K562 (cell line): ENCODE measurements at regions not wholly inside any gene's neighbourhood (a gene's known extent, or its start where the extent isn't known, plus 50 kb on each side); places are given as distances from the start of the nearest gene placed in this dataset.

ENCODE experiments used
- ATAC-seq: fragments of 200-7000 bp; cut with Tn5 transposase; 3 replicates; pipeline ENCODE4 v1.9.1; 2020; ENCODE audit warnings: moderate library complexity
- BruUV-seq: library from RNA; stranded (reverse); fragments of 400-500 nt; replicated peaks from 2 replicates; lab custom pipeline; 2021; lab: Mats Ljungman, UMichigan
- CTCF ChIA-PET: fragments of 300-600 bp; formaldehyde crosslinking; extraction: SDS; loops from one replicate; lab custom pipeline; 2021; ENCODE audit warnings: low intra/inter-chr PET ratio; lab: Yijun Ruan, JAX
- POLR2A ChIA-PET: fragments of 300-600, 350-650 bp; sonication (Branson Sonifier 250); formaldehyde crosslinking; extraction: SDS; loops from one replicate; lab custom pipeline; 2021; ENCODE audit warnings: antibody characterized with exemption, inconsistent platforms; lab: Yijun Ruan, JAX
- DNase-seq, 4 experiments: peaks; one replicate each; pipeline versions ENCODE4 v3.0.0 to v3.0.0-alpha.2; 2011 to 2018; ENCODE audit warnings: low spot score in 3 of 4, mixed read lengths in 3 of 4; ENCODE audit errors: extremely low read depth in 1 of 4
- FAIRE-seq: peaks from 2 replicates; lab custom pipeline; 2011; peaks lifted over from hg19 to GRCh38; lab: Jason Lieb, UNC
- H2AFZ ChIP-seq: 2 replicates; pipeline ENCODE4 v1.6.0; 2011; ENCODE audit warnings: low read depth, low read length, control low read depth, inconsistent platforms
- H3K27ac ChIP-seq: fragments of 200-600 bp; 3 replicates; pipeline ENCODE4 v1.8.0; 2011; ENCODE audit warnings: low read depth, mild to moderate bottlenecking, control low read depth, inconsistent platforms, low read length, moderate library complexity, mixed read lengths; ENCODE audit errors: extremely low read depth
- H3K27me3 ChIP-seq, 2 experiments: fragments of 300-600 bp in 1 of 2; 2 replicates in 1 of 2; 3 replicates in 1 of 2; pipeline versions ENCODE4 v1.6.0 to v1.8.0; 2011; ENCODE audit warnings: inconsistent platforms in 2 of 2, low read length in 2 of 2, mild to moderate bottlenecking in 1 of 2, mixed read lengths in 1 of 2, moderate library complexity in 1 of 2; ENCODE audit not compliant: control insufficient read depth in 2 of 2, insufficient read depth in 2 of 2
- H3K36me3 ChIP-seq: fragments of 300-600 bp; 3 replicates; pipeline ENCODE4 v1.8.0; 2011; ENCODE audit warnings: mild to moderate bottlenecking, low read length, inconsistent platforms; ENCODE audit not compliant: control insufficient read depth, insufficient read depth
- H3K4me1 ChIP-seq, 2 experiments: fragments of 200-600 bp in 1 of 2; replicated peaks in 1 of 2; 2 replicates in 1 of 2; 3 replicates in 1 of 2; pipeline versions ENCODE4 v1.5.1 to v1.8.0; 2011; ENCODE audit warnings: inconsistent platforms in 2 of 2, low read length in 2 of 2, mild to moderate bottlenecking in 1 of 2, mixed read lengths in 1 of 2, moderate library complexity in 1 of 2; ENCODE audit not compliant: control insufficient read depth in 2 of 2, insufficient read depth in 2 of 2
- H3K4me2 ChIP-seq: 2 replicates; pipeline ENCODE4 v1.6.1; 2011; ENCODE audit warnings: low read length, control low read depth, inconsistent platforms, mixed read lengths; ENCODE audit not compliant: insufficient read depth
- H3K4me3 ChIP-seq: fragments of 200-600 bp; sonication (generic), shearing (Covaris generic); 2 replicates; pipeline ENCODE4 v1.5.1; 2016; ENCODE audit warnings: control low read depth, inconsistent platforms
- H3K79me2 ChIP-seq: fragments of 200-600 bp; 3 replicates; pipeline ENCODE4 v1.8.0; 2011; ENCODE audit warnings: low read length, inconsistent platforms; ENCODE audit not compliant: control insufficient read depth, insufficient read depth
- H3K9ac ChIP-seq, 2 experiments: 2 replicates each; pipeline versions ENCODE4 v1.6.0 to v1.6.1; 2011; ENCODE audit warnings: low read depth in 2 of 2, low read length in 2 of 2, control low read depth in 1 of 2, inconsistent platforms in 1 of 2, mild to moderate bottlenecking in 1 of 2, mixed read lengths in 1 of 2; ENCODE audit not compliant: insufficient read depth in 1 of 2
- H3K9me1 ChIP-seq: one replicate; pipeline ENCODE4 v1.6.0; 2011; ENCODE audit warnings: inconsistent platforms, mild to moderate bottlenecking, low read length, moderate library complexity; ENCODE audit not compliant: control insufficient read depth, insufficient read depth
- H3K9me3 ChIP-seq: replicated peaks from 2 replicates; pipeline ENCODE4 v1.5.1; 2011; ENCODE audit warnings: low read depth, low read length, inconsistent platforms; ENCODE audit not compliant: control insufficient read depth, insufficient read depth
- H4K20me1 ChIP-seq: replicated peaks from 2 replicates; pipeline ENCODE4 v1.6.1; 2011; ENCODE audit warnings: low read length, inconsistent platforms, mixed read lengths; ENCODE audit not compliant: control insufficient read depth, insufficient read depth
- CTCFL ChIP-seq: IDR thresholded peaks from 2 replicates; pipeline ENCODE4 v1.6.1; 2011; ENCODE audit warnings: borderline replicate concordance, low read depth, mild to moderate bottlenecking, moderate library complexity, low read length; ENCODE audit not compliant: insufficient read depth, poor library complexity, severe bottlenecking
- MAFG ChIP-seq: fragments of 450-650 bp; conservative IDR thresholded peaks from 2 replicates; pipeline ENCODE4 v1.6.1; 2016; ENCODE audit warnings: missing genetic modification characterization, missing compliant biosample characterization
- ZNF133 ChIP-seq: fragments of 250-450 bp; sonication (Bioruptor Pico); IDR thresholded peaks from 2 replicates; pipeline ENCODE4 v1.4.0; 2020; ENCODE audit warnings: mild to moderate bottlenecking
- ZNF316 ChIP-seq: fragments of 450-650 bp; IDR thresholded peaks from 2 replicates; pipeline ENCODE4 v1.6.1; 2016
- WGBS: fragments of 100-300 bp; shearing (Covaris generic); methylation state at CpG from one replicate; pipeline ENCODE4 v1.1.6; 2016; ENCODE audit warnings: low coverage, mixed read lengths; ENCODE audit not compliant: insufficient coverage; ENCODE audit errors: missing lambda C conversion rate; 5-methylcytosine and 5-hydroxymethylcytosine counted together
- in situ Hi-C: fragments of 300-500 bp; cut with MboI; formaldehyde crosslinking; loops from 4 replicates; pipeline ENCODE4 v1.15.0; 2018; ENCODE audit warnings: inconsistent platforms, mixed read lengths
- intact Hi-C: fragments of 100-400 bp; cut with micrococcal nuclease; formaldehyde crosslinking; loops from 2 replicates; pipeline ENCODE4 v1.14.2; 2022

DNA sequence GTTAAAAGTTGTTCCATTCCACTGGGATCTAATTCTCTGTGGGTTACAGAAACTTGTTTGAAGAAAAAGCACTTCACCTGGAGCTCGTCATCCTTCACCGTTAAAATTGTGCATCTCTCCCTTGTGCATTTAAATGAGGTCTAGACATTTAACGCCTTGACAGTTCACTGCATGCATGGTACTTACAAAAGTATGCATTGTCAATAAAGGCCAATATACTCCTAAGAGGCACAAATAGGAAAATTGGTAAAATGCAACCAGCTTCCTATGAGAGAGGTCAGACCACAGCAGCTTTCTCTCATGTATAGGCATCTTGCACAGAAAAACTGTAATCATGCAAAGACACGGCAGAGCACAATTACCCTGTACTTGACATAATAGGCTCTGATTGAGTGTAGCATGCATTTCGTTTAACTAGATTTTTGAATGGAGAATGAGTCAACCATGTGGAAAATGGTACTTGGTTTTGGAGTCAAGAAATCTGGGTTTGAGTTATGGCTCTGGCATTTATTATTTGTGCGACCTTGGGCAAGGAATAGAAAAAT is 378.5 kb downstream of the RFPL4B start:
- no peaks in the 10 kb centered on the region for H3K27me3 ChIP-seq
- BruUV-seq, result no TSS peak
- in situ Hi-C loops, result no loop called here
- FAIRE-seq (no peak), ATAC-seq (no peak), DNase-seq (no peak)
- POLR2A ChIA-PET, result interaction anchor here (0.7 kb wide), 1 partner anchor 160 kb away, joined by 3 read pairs; no protein-coding TSS in a partner anchor
- H3K9me3 ChIP-seq, result no peaks in the 10 kb centered on the region
- CTCF ChIA-PET, result no interaction called here
- H2AFZ ChIP-seq, result no peak overlapping the region
- 13% methylated on average over 6 of the region's 6 CpGs for WGBS
- no peak for TF ChIP-seq ZNF133 (CRISPR knock-in tag)
- intact Hi-C loops, result no loop called here
- no peak overlapping the region for H3K4me2 ChIP-seq
- no peaks in the 10 kb centered on the region for H3K79me2 ChIP-seq
- H3K4me3 ChIP-seq, result no peak overlapping the region
- H3K27ac ChIP-seq, result no peak overlapping the region
- no peak overlapping the region for H3K9ac ChIP-seq
- no peaks in the 10 kb centered on the region for H3K9me1 ChIP-seq
- no peaks in the 10 kb centered on the region for H4K20me1 ChIP-seq
- no peaks in the 10 kb centered on the region for H3K4me1 ChIP-seq
- H3K36me3 ChIP-seq, result no peaks in the 10 kb centered on the region

DNA sequence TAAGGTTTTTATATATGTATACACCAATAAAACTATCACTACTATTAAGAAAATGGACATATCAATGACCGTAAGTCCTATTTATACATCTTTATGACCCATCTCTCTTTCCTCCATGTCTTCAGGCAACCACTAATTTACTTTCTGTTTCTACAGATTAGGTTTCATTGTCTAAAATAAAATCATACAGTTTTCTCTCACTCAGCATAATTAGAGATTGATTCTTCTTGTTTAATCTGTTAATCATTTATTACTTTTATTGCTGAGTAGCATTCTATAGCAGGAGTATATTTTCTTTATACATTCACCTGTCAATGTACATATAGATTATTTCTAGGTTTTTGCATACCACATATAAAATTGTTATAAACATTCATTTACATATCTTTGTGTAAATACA is 388.0 kb downstream of the RFPL4B start:
- Histone ChIP-seq H3K9me3 (no peaks in the 10 kb centered on the region), H3K4me3 (no peak overlapping the region), H2AFZ (no peak overlapping the region), H3K4me2 (no peak overlapping the region), H3K4me1 (no peaks in the 10 kb centered on the region), H3K27ac (no peak overlapping the region), H3K36me3 (no peaks in the 10 kb centered on the region), H3K9me1 (no peaks in the 10 kb centered on the region), H3K9ac (no peak overlapping the region), H4K20me1 (no peaks in the 10 kb centered on the region), H3K27me3 (no peaks in the 10 kb centered on the region), H3K79me2 (no peaks in the 10 kb centered on the region)
- ChIA-PET CTCF (no interaction called here), POLR2A (no interaction called here)
- FAIRE-seq, result no peak
- in situ Hi-C loops, result no loop called here
- TF ChIP-seq ZNF316 (peak; percentile 71; the same call in 1 of the 2 replicates), MAFG (tag) (0 out of 2 replicates have a peak, but pooled peaks have one; percentile 7), CTCFL (no peak)
- 0% methylated on average over 1 of the region's 1 CpG for WGBS
- no peak for ATAC-seq
- DNase-seq, result no peak
- intact Hi-C loops, result no loop called here
- no TSS peak for BruUV-seq
